ENCODE measurements at regions not wholly inside any gene's neighbourhood (a gene's known extent, or its start where the extent isn't known, plus 50 kb on each side); places are given as distances from the start of the nearest gene placed in this dataset.

- Mint-ChIP-seq H3K9me3 (ENCODE audit: unreplicated experiment) (peaks cover 10% of the 10 kb centered on the region), H3K27me3 (ENCODE audit: insufficient read depth, unreplicated experiment) (peaks cover 83% of the 10 kb centered on the region), H3K4me3 (ENCODE audit: unreplicated experiment) (no peak overlapping the region), H3K36me3 (ENCODE audit: insufficient read depth, unreplicated experiment) (no peaks in the 10 kb centered on the region), H3K4me1 (ENCODE audit: insufficient read depth, unreplicated experiment) (no peaks in the 10 kb centered on the region), H3K27ac (ENCODE audit: low read depth, unreplicated experiment) (no peak overlapping the region)
- ChIA-PET POLR2A (no interaction called here), CTCF (no interaction called here)
- DNase-seq (ENCODE audit: unreplicated experiment), result no peak
- BruUV-seq (replicated peaks), result no TSS peak
- no peak for TF ChIP-seq CTCF (IDR thresholded peaks at IDR 0.05; ENCODE audit: unreplicated experiment)
- intact Hi-C loops (cut with micrococcal nuclease), result no loop called here
Observed at GRCh38 chr15:69644876-69645275, 192.3 kb downstream of the RPLP1 start.

GRCh38 chr15:69647142-69647513 lies 194.5 kb downstream of the RPLP1 start:
- POLR2A ChIA-PET, result no interaction called here
- DNase-seq (ENCODE audit: unreplicated experiment), result no peak
- CTCF ChIA-PET, result no interaction called here

GRCh38 chr15:69648212-69648611 lies 195.6 kb downstream of the RPLP1 start:
- Mint-ChIP-seq H3K4me1 (ENCODE audit: insufficient read depth, unreplicated experiment) (no peaks in the 10 kb centered on the region), H3K27ac (ENCODE audit: low read depth, unreplicated experiment) (no peak overlapping the region), H3K9me3 (ENCODE audit: unreplicated experiment) (no peaks in the 10 kb centered on the region), H3K36me3 (ENCODE audit: insufficient read depth, unreplicated experiment) (no peaks in the 10 kb centered on the region), H3K4me3 (ENCODE audit: unreplicated experiment) (no peak overlapping the region), H3K27me3 (ENCODE audit: insufficient read depth, unreplicated experiment) (peaks cover 88% of the 10 kb centered on the region)
- no TSS peak for BruUV-seq (replicated peaks)
- ChIA-PET CTCF (no interaction called here), POLR2A (no interaction called here)
- intact Hi-C loops (cut with micrococcal nuclease), result no loop called here
- DNase-seq (ENCODE audit: unreplicated experiment), result no peak
- TF ChIP-seq CTCF (IDR thresholded peaks at IDR 0.05; ENCODE audit: unreplicated experiment), result no peak

More at GRCh38 chr15:69647142-69647513, 194.5 kb downstream of the RPLP1 start:
- no peaks in the 10 kb centered on the region for H3K36me3 Mint-ChIP-seq (ENCODE audit: insufficient read depth, unreplicated experiment)
- no peaks in the 10 kb centered on the region for H3K9me3 Mint-ChIP-seq (ENCODE audit: unreplicated experiment)
- H3K27me3 Mint-ChIP-seq (ENCODE audit: insufficient read depth, unreplicated experiment), result peaks cover 83% of the 10 kb centered on the region
- H3K4me3 Mint-ChIP-seq (ENCODE audit: unreplicated experiment), result no peak overlapping the region
- H3K4me1 Mint-ChIP-seq (ENCODE audit: insufficient read depth, unreplicated experiment), result no peaks in the 10 kb centered on the region
- no TSS peak for BruUV-seq (replicated peaks)
- no peak for TF ChIP-seq CTCF (IDR thresholded peaks at IDR 0.05; ENCODE audit: unreplicated experiment)
- intact Hi-C loops (cut with micrococcal nuclease), result no loop called here
- no peak overlapping the region for H3K27ac Mint-ChIP-seq (ENCODE audit: low read depth, unreplicated experiment)

- H3K9me3 Mint-ChIP-seq (ENCODE audit: unreplicated experiment), result no peaks in the 10 kb centered on the region
- no peaks in the 10 kb centered on the region for H3K4me1 Mint-ChIP-seq (ENCODE audit: insufficient read depth, unreplicated experiment)
- no peak for DNase-seq (ENCODE audit: unreplicated experiment)
- ChIA-PET POLR2A (no interaction called here), CTCF (no interaction called here)
- intact Hi-C loops (cut with micrococcal nuclease), result no loop called here
- no peak for TF ChIP-seq CTCF (IDR thresholded peaks at IDR 0.05; ENCODE audit: unreplicated experiment)
- no TSS peak for BruUV-seq (replicated peaks)
- no peaks in the 10 kb centered on the region for H3K36me3 Mint-ChIP-seq (ENCODE audit: insufficient read depth, unreplicated experiment)
- no peak overlapping the region for H3K27ac Mint-ChIP-seq (ENCODE audit: low read depth, unreplicated experiment)
- no peak overlapping the region for H3K4me3 Mint-ChIP-seq (ENCODE audit: unreplicated experiment)
- peaks cover 88% of the 10 kb centered on the region for H3K27me3 Mint-ChIP-seq (ENCODE audit: insufficient read depth, unreplicated experiment)
Observed at GRCh38 chr15:69648775-69649735, 196.4 kb downstream of the RPLP1 start.
